Tibial nerve (tissue), 4 donors: ENCODE measurements at regions not wholly inside any gene's neighbourhood (a gene's known extent, or its start where the extent isn't known, plus 50 kb on each side); places are given as distances from the start of the nearest gene placed in this dataset.

Source experiments
- DNase-seq, 2 donors: peaks; one replicate each; pipeline ENCODE4 v3.0.0-alpha.2; 2019; ENCODE audit warnings: low spot score in 2 of 2
- H3K27ac ChIP-seq, 4 donors: fragments of 200-600 bp; sonication (generic) in 3 of 4; one replicate each; pipeline ENCODE4 v1.5.1; 2017 to 2019; ENCODE audit warnings: mild to moderate bottlenecking in 1 of 4
- H3K27me3 ChIP-seq, 2 donors: fragments of 200-600 bp; sonication (generic) in 1 of 2; one replicate each; pipeline versions ENCODE4 v1.5.1 to v1.6.0; 2017 to 2019
- H3K36me3 ChIP-seq, 3 donors: fragments of 200-600 bp; sonication (generic); one replicate each; pipeline ENCODE4 v1.5.1; 2018 to 2019
- H3K4me1 ChIP-seq, 4 donors: fragments of 200-600 bp; sonication (generic) in 3 of 4; one replicate each; pipeline ENCODE4 v1.5.1; 2017 to 2019
- H3K4me3 ChIP-seq, 4 donors: fragments of 200-600 bp; sonication (generic) in 3 of 4; one replicate each; pipeline ENCODE4 v1.5.1; 2017 to 2019; ENCODE audit warnings: mild to moderate bottlenecking in 1 of 4, moderate library complexity in 1 of 4
- H3K9me3 ChIP-seq, 4 donors: fragments of 200-600 bp; sonication (generic) in 3 of 4; one replicate each; pipeline ENCODE4 v1.5.1; 2017 to 2019
- CTCF ChIP-seq, 5 experiments: fragments of 200-600 bp in 3 of 5; fragments of 450-650 bp in 2 of 5; sonication (generic) in 3 of 5; IDR thresholded peaks; one replicate each; pipeline ENCODE4 v1.5.1; 2016 to 2019; ENCODE audit warnings: antibody characterized with exemption in 5 of 5, mild to moderate bottlenecking in 3 of 5, moderate library complexity in 2 of 5
- EP300 ChIP-seq, 2 donors: sonication (generic); formaldehyde crosslinking; IDR thresholded peaks; one replicate each; pipeline ENCODE4 v1.6.1; 2017; ENCODE audit warnings: antibody characterized with exemption in 2 of 2, mild to moderate bottlenecking in 1 of 2
- POLR2A ChIP-seq, 2 donors: fragments of 450-650 bp; IDR thresholded peaks; one replicate each; pipeline ENCODE4 v1.6.1; 2017; ENCODE audit warnings: antibody characterized with exemption in 2 of 2, mild to moderate bottlenecking in 2 of 2, moderate library complexity in 2 of 2
- WGBS, 2 donors: methylation state at CpG; one replicate each; pipeline ENCODE4 v1.1.5; 2018; 5-methylcytosine and 5-hydroxymethylcytosine counted together

- Histone ChIP-seq H3K36me3 (no peaks in the 10 kb centered on the region), H3K27me3 (no peaks in the 10 kb centered on the region), H3K4me3 (no peak overlapping the region), H3K27ac (peak overlapping the region; percentile 40 to 96 (median 86)), H3K4me1 (peaks cover 4 to 38% (median 15%) of the 10 kb centered on the region in 4 donors), H3K9me3 (peaks cover 0 to 6% (median 0%) of the 10 kb centered on the region in 4 donors)
- 79 to 87% methylated on average over 6 of the region's 6 CpGs for WGBS, 2 donors
- TF ChIP-seq CTCF (IDR thresholded peaks at IDR 0.05) = no peak
- TF ChIP-seq EP300 (IDR thresholded peaks at IDR 0.05) = no peak
- no peak for TF ChIP-seq POLR2A (IDR thresholded peaks at IDR 0.05)
- DNase-seq = no peak
These were observed 86.4 kb upstream of the PTPN1 start for GRCh38 chr20:50423758-50424157.

DNA sequence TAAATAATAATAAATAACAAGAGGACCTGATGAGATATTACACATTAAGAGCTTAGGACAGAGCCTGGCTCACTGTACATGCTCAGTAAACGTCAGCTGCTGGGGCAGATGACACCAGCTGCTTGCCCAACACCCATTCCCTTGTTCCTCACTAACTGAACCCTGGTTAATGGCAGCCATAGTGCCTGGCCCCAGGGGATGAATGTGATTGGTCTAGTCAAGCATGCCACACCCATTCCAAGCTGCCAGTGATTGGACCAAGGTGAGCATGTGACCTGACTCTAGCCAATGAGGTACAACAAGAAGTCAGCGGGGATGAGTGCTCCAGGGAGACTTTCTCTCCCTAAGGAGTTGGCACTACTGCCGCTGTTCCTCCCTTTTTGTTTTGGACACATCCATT lies 85.1 kb upstream of the PTPN1 start:
- Histone ChIP-seq H3K36me3 (no peaks in the 10 kb centered on the region), H3K4me3 (no peak overlapping the region), H3K9me3 (peaks cover 0 to 6% (median 0%) of the 10 kb centered on the region in 4 donors), H3K27me3 (no peaks in the 10 kb centered on the region), H3K27ac (no peak overlapping the region), H3K4me1 (peaks cover 4 to 47% (median 19%) of the 10 kb centered on the region in 4 donors)
- TF ChIP-seq EP300 (IDR thresholded peaks at IDR 0.05) = no peak
- TF ChIP-seq POLR2A (IDR thresholded peaks at IDR 0.05) = no peak
- no peak for TF ChIP-seq CTCF (IDR thresholded peaks at IDR 0.05)
- WGBS, 2 donors = 75 to 82% methylated on average over 3 of the region's 3 CpGs
- no peak for DNase-seq

DNA sequence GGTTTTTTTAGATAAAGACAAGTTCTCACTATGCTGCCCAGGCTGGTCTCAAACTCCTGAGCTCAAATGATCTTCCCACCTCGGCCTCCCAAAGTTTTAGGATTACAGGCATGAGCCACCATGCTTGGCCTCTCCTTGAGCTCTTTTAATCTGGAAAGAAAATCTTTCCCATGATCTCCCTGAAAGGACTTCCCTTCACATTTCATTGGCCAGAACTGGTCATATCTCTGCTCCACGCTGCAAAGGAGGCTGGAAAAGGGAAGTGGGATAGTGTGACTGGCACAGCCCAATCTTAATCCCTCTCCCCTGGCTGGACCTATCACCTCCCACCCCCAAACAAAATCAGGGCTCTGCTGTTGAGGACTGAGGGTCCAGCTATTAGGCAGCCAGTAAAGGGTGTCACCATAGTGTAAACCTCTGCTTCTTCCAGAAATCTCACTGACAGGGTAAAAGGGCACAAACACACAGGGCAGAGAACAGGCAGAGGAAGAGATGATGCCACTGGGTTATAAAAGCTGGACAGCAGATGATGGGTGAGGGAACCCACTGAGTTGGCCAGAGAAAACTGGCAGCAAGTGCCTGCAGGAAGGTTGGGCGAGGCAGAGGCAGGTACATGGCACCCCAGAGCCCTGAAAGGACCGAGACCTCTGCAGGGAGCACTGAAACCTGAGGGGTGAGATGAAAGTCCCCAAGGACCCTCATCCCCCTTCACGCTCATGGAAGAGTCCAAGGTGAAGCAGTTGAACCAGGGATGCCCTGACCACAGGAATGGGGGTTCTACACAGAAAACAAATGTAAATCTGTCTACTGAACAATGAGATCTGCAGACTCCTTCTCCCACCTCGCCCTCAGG lies 83.1 kb upstream of the PTPN1 start:
- H3K36me3 ChIP-seq = no peaks in the 10 kb centered on the region
- no peak for DNase-seq
- TF ChIP-seq POLR2A (IDR thresholded peaks at IDR 0.05) (no peak), CTCF (IDR thresholded peaks at IDR 0.05) (no peak), EP300 (IDR thresholded peaks at IDR 0.05) (no peak)
- 81 to 89% methylated on average over 6 of the region's 6 CpGs for WGBS, 2 donors
- H3K27me3 ChIP-seq = no peaks in the 10 kb centered on the region
- no peak overlapping the region for H3K4me3 ChIP-seq
- no peaks in the 10 kb centered on the region for H3K9me3 ChIP-seq
- peaks cover 4 to 64% (median 24%) of the 10 kb centered on the region in 4 donors for H3K4me1 ChIP-seq
- peak overlapping the region in 1 of 4 donors; percentile 57 for H3K27ac ChIP-seq

DNA sequence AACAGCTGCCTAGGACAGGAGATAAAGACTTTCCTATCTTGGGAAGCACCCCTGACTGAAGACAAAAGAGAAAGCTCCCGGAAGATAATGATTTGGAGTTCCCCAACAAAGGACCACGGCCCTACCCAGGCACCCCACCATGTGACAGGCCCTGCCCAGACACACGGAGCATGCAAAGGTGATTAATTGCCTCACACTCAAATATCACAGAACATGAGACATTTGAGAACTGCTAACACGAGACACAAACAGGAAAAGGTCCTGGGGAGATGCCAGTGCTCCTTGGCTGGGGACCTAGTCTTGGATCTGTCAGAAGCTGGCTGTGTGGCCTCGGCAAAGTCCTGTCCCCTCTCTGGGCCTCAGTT lies 82.5 kb upstream of the PTPN1 start:
- WGBS, 2 donors = 48 to 52% methylated on average over 5 of the region's 5 CpGs
- no peaks in the 10 kb centered on the region for H3K27me3 ChIP-seq
- no peaks in the 10 kb centered on the region for H3K36me3 ChIP-seq
- H3K4me1 ChIP-seq = peaks cover 4 to 58% (median 21%) of the 10 kb centered on the region in 4 donors
- peak overlapping the region in 1 of 4 donors; percentile 57 for H3K27ac ChIP-seq
- H3K4me3 ChIP-seq = no peak overlapping the region
- TF ChIP-seq CTCF (IDR thresholded peaks at IDR 0.05) (no peak), POLR2A (IDR thresholded peaks at IDR 0.05) (no peak), EP300 (IDR thresholded peaks at IDR 0.05) (peak in 1 of 2 donors; percentile 62)
- DNase-seq = peak in 1 of 2 donors; percentile 74
- H3K9me3 ChIP-seq = no peaks in the 10 kb centered on the region

GRCh38 chr20:50428097-50428828 lies 81.9 kb upstream of the PTPN1 start:
- H3K9me3 ChIP-seq = no peaks in the 10 kb centered on the region
- TF ChIP-seq EP300 (IDR thresholded peaks at IDR 0.05) (no peak), POLR2A (IDR thresholded peaks at IDR 0.05) (no peak), CTCF (IDR thresholded peaks at IDR 0.05) (no peak)
- no peak overlapping the region for H3K4me3 ChIP-seq
- peaks cover 4 to 52% (median 20%) of the 10 kb centered on the region in 4 donors for H3K4me1 ChIP-seq
- DNase-seq = no peak
- no peaks in the 10 kb centered on the region for H3K27me3 ChIP-seq
- 88 to 90% methylated on average over 6 of the region's 6 CpGs for WGBS, 2 donors
- H3K27ac ChIP-seq = peak overlapping the region in 1 of 4 donors; percentile 57
- H3K36me3 ChIP-seq = no peaks in the 10 kb centered on the region
